ENCODE measurements at regions not wholly inside any gene's neighbourhood (a gene's known extent, or its start where the extent isn't known, plus 50 kb on each side); places are given as distances from the start of the nearest gene placed in this dataset.

GRCh38 chr17:53655591-53655990 lies 167.1 kb upstream of the KIF2B start:
- DNase-seq, result no peak
- H3K27me3 ChIP-seq (ENCODE audit: control insufficient read depth, insufficient read depth, low read length), result no peaks in the 10 kb centered on the region
- H3K27ac ChIP-seq (ENCODE audit: low read depth in 2 of 2, low read length in 2 of 2), result no peak overlapping the region
- no peak for TF ChIP-seq CTCF (IDR thresholded peaks at IDR 0.05; ENCODE audit: borderline replicate concordance, extremely low read depth, insufficient read depth)
- H3K4me3 ChIP-seq (ENCODE audit: low read length in 3 of 3), result no peak overlapping the region
- H3K9me3 ChIP-seq (ENCODE audit: control insufficient read depth in 2 of 3, insufficient read depth in 1 of 3, low read length in 3 of 3), result no peaks in the 10 kb centered on the region
- H3K36me3 ChIP-seq (ENCODE audit: control insufficient read depth in 2 of 3, insufficient read depth in 3 of 3, low read length in 3 of 3), result no peaks in the 10 kb centered on the region
- no peak for FAIRE-seq
- no peaks in the 10 kb centered on the region for H3K4me1 ChIP-seq (ENCODE audit: control insufficient read depth in 2 of 3, insufficient read depth in 2 of 3, low read depth in 1 of 3, low read length in 3 of 3)
- intact Hi-C loops (cut with DNase I), result no loop called here
- H3K9ac ChIP-seq (ENCODE audit: low read length in 3 of 3), result no peak overlapping the region

- H3K4me3 ChIP-seq (ENCODE audit: low read length in 3 of 3), result no peak overlapping the region
- FAIRE-seq (no peak), DNase-seq (no peak)
- no peak for TF ChIP-seq CTCF (IDR thresholded peaks at IDR 0.05; ENCODE audit: borderline replicate concordance, extremely low read depth, insufficient read depth)
- no peak overlapping the region for H3K9ac ChIP-seq (ENCODE audit: low read length in 3 of 3)
- H3K27me3 ChIP-seq (ENCODE audit: control insufficient read depth, insufficient read depth, low read length), result no peaks in the 10 kb centered on the region
- H3K9me3 ChIP-seq (ENCODE audit: control insufficient read depth in 2 of 3, insufficient read depth in 1 of 3, low read length in 3 of 3), result no peaks in the 10 kb centered on the region
- no peaks in the 10 kb centered on the region for H3K4me1 ChIP-seq (ENCODE audit: control insufficient read depth in 2 of 3, insufficient read depth in 2 of 3, low read depth in 1 of 3, low read length in 3 of 3)
- no peaks in the 10 kb centered on the region for H3K36me3 ChIP-seq (ENCODE audit: control insufficient read depth in 2 of 3, insufficient read depth in 3 of 3, low read length in 3 of 3)
- intact Hi-C loops (cut with DNase I), result no loop called here
- no peak overlapping the region for H3K27ac ChIP-seq (ENCODE audit: low read depth in 2 of 2, low read length in 2 of 2)
Measured at GRCh38 chr17:53649201-53649600, 173.5 kb upstream of the KIF2B start.

GRCh38 chr17:53646835-53647234 lies 175.9 kb upstream of the KIF2B start:
- DNase-seq, result no peak
- Histone ChIP-seq H3K27ac (ENCODE audit: low read depth in 2 of 2, low read length in 2 of 2) (no peak overlapping the region), H3K36me3 (ENCODE audit: control insufficient read depth in 2 of 3, insufficient read depth in 3 of 3, low read length in 3 of 3) (no peaks in the 10 kb centered on the region), H3K27me3 (ENCODE audit: control insufficient read depth, insufficient read depth, low read length) (no peaks in the 10 kb centered on the region), H3K4me3 (ENCODE audit: low read length in 3 of 3) (no peak overlapping the region), H3K9me3 (ENCODE audit: control insufficient read depth in 2 of 3, insufficient read depth in 1 of 3, low read length in 3 of 3) (no peaks in the 10 kb centered on the region), H3K9ac (ENCODE audit: low read length in 3 of 3) (no peak overlapping the region), H3K4me1 (ENCODE audit: control insufficient read depth in 2 of 3, insufficient read depth in 2 of 3, low read depth in 1 of 3, low read length in 3 of 3) (no peaks in the 10 kb centered on the region)
- intact Hi-C loops (cut with DNase I), result no loop called here
- no peak for TF ChIP-seq CTCF (IDR thresholded peaks at IDR 0.05; ENCODE audit: borderline replicate concordance, extremely low read depth, insufficient read depth)
- no peak for FAIRE-seq

GRCh38 chr17:53640808-53641207 lies 181.9 kb upstream of the KIF2B start:
- no peak overlapping the region for H3K27ac ChIP-seq (ENCODE audit: low read depth in 2 of 2, low read length in 2 of 2)
- no peak for FAIRE-seq
- H3K4me1 ChIP-seq (ENCODE audit: control insufficient read depth in 2 of 3, insufficient read depth in 2 of 3, low read depth in 1 of 3, low read length in 3 of 3), result no peaks in the 10 kb centered on the region
- no peak overlapping the region for H3K9ac ChIP-seq (ENCODE audit: low read length in 3 of 3)
- no peak overlapping the region for H3K4me3 ChIP-seq (ENCODE audit: low read length in 3 of 3)
- TF ChIP-seq CTCF (IDR thresholded peaks at IDR 0.05; ENCODE audit: borderline replicate concordance, extremely low read depth, insufficient read depth), result no peak
- H3K27me3 ChIP-seq (ENCODE audit: control insufficient read depth, insufficient read depth, low read length), result no peaks in the 10 kb centered on the region
- H3K9me3 ChIP-seq (ENCODE audit: control insufficient read depth in 2 of 3, insufficient read depth in 1 of 3, low read length in 3 of 3), result no peaks in the 10 kb centered on the region
- DNase-seq, result no peak
- H3K36me3 ChIP-seq (ENCODE audit: control insufficient read depth in 2 of 3, insufficient read depth in 3 of 3, low read length in 3 of 3), result no peaks in the 10 kb centered on the region
- intact Hi-C loops (cut with DNase I), result no loop called here

Data from kidney (tissue), 13 donors.